Loucy (cell line): ENCODE measurements at regions not wholly inside any gene's neighbourhood (a gene's known extent, or its start where the extent isn't known, plus 50 kb on each side); places are given as distances from the start of the nearest gene placed in this dataset.

Source experiments
- H2AFZ ChIP-seq: fragments of 200-600 bp; sonication (generic); 2 replicates; pipeline ENCODE4 v1.6.0; 2016; ENCODE audit warnings: antibody characterized with exemption, mild to moderate bottlenecking, low read length, moderate library complexity
- H3F3A ChIP-seq: fragments of 200-600 bp; 2 replicates; pipeline ENCODE4 v1.6.0; 2016; ENCODE audit warnings: antibody characterized with exemption, low read depth, mild to moderate bottlenecking
- H3K27me3 ChIP-seq: fragments of 200-600 bp; sonication (generic); 2 replicates; pipeline ENCODE4 v1.6.1; 2014; ENCODE audit warnings: low read length, mild to moderate bottlenecking; ENCODE audit not compliant: insufficient read depth, poor library complexity, severe bottlenecking
- H3K36me3 ChIP-seq: fragments of 200-600 bp; sonication (generic); 2 replicates; pipeline ENCODE4 v1.6.1; 2016; ENCODE audit warnings: low read length; ENCODE audit not compliant: insufficient read depth
- H3K4me1 ChIP-seq: fragments of 200-600 bp; sonication (generic); 2 replicates; pipeline ENCODE4 v1.5.1; 2014; ENCODE audit warnings: low read length, mild to moderate bottlenecking; ENCODE audit not compliant: insufficient read depth, poor library complexity, severe bottlenecking
- H3K4me2 ChIP-seq: fragments of 200-600 bp; sonication (generic); 2 replicates; pipeline ENCODE4 v1.6.0; 2014; ENCODE audit warnings: antibody characterized with exemption, low read length, low read depth, mild to moderate bottlenecking; ENCODE audit not compliant: poor library complexity, severe bottlenecking
- H3K4me3 ChIP-seq: fragments of 200-600 bp; sonication (generic); 2 replicates; pipeline ENCODE4 v1.5.1; 2014; ENCODE audit warnings: low read length, mild to moderate bottlenecking, mixed read lengths; ENCODE audit not compliant: poor library complexity, severe bottlenecking
- H3K79me2 ChIP-seq: fragments of 200-600 bp; sonication (generic); 2 replicates; pipeline ENCODE4 v1.6.1; 2014; ENCODE audit warnings: low read length; ENCODE audit not compliant: insufficient read depth
- H3K9ac ChIP-seq: fragments of 200-600 bp; sonication (generic); 2 replicates; pipeline ENCODE4 v1.6.0; 2014; ENCODE audit warnings: mild to moderate bottlenecking, low read depth, low read length, moderate library complexity; ENCODE audit not compliant: poor library complexity, severe bottlenecking
- H3K9me2 ChIP-seq: fragments of 200-600 bp; sonication (generic); replicated peaks from 2 replicates; pipeline ENCODE4 v1.6.1; 2016; ENCODE audit warnings: low read depth, low read length, mixed read lengths
- H3K9me3 ChIP-seq: fragments of 200-600 bp; sonication (generic); 2 replicates; pipeline ENCODE4 v1.6.1; 2014; ENCODE audit warnings: mild to moderate bottlenecking, antibody characterized with exemption, low read length, low read depth; ENCODE audit not compliant: insufficient read depth
- H4K20me1 ChIP-seq: fragments of 200-600 bp; sonication (generic); 2 replicates; pipeline ENCODE4 v1.6.0; 2014; ENCODE audit warnings: antibody characterized with exemption, low read length, mild to moderate bottlenecking; ENCODE audit not compliant: insufficient read depth, poor library complexity, severe bottlenecking
- CTCF ChIP-seq: fragments of 200-600 bp; sonication (generic); conservative IDR thresholded peaks from 2 replicates; pipeline ENCODE4 v1.5.1; 2014; ENCODE audit warnings: mild to moderate bottlenecking, antibody characterized with exemption, low read length
- EZH2phosphoT487 ChIP-seq: fragments of 200-600 bp; IDR thresholded peaks from 2 replicates; pipeline ENCODE4 v1.6.1; 2018; ENCODE audit warnings: antibody characterized with exemption, mild to moderate bottlenecking, moderate library complexity, borderline replicate concordance

- no peak overlapping the region for H3K4me2 ChIP-seq
- no peaks in the 10 kb centered on the region for H3K79me2 ChIP-seq
- H3K4me1 ChIP-seq: no peaks in the 10 kb centered on the region
- H2AFZ ChIP-seq: no peak overlapping the region
- no peaks in the 10 kb centered on the region for H3K9me3 ChIP-seq
- no peaks in the 10 kb centered on the region for H3K9me2 ChIP-seq
- TF ChIP-seq EZH2phosphoT487 (no peak), CTCF (no peak)
- H3K4me3 ChIP-seq: no peak overlapping the region
- no peaks in the 10 kb centered on the region for H3K36me3 ChIP-seq
- H3F3A ChIP-seq: no peaks in the 10 kb centered on the region
- H4K20me1 ChIP-seq: no peaks in the 10 kb centered on the region
- H3K27me3 ChIP-seq: no peaks in the 10 kb centered on the region
- no peak overlapping the region for H3K9ac ChIP-seq
Measured at GRCh38 chr3:132265028-132265427, 52.2 kb upstream of the ACP3 start.

GRCh38 chr3:132265488-132265887 is 51.7 kb upstream of the ACP3 start:
- H3K4me3 ChIP-seq: no peak overlapping the region

GRCh38 chr3:132267391-132267993 is 49.7 kb upstream of the ACP3 start:
- H3K9me3 ChIP-seq: no peaks in the 10 kb centered on the region
- H3K27me3 ChIP-seq: no peaks in the 10 kb centered on the region

More at GRCh38 chr3:132265488-132265887, 51.7 kb upstream of the ACP3 start:
- Histone ChIP-seq H3K79me2 (no peaks in the 10 kb centered on the region), H3K9ac (no peak overlapping the region), H2AFZ (no peak overlapping the region), H3K9me2 (no peaks in the 10 kb centered on the region), H3K9me3 (no peaks in the 10 kb centered on the region), H4K20me1 (no peaks in the 10 kb centered on the region), H3K4me1 (no peaks in the 10 kb centered on the region), H3K36me3 (no peaks in the 10 kb centered on the region), H3K27me3 (no peaks in the 10 kb centered on the region), H3F3A (no peaks in the 10 kb centered on the region), H3K4me2 (no peak overlapping the region)
- no peak for TF ChIP-seq EZH2phosphoT487
- TF ChIP-seq CTCF: no peak

More at GRCh38 chr3:132267391-132267993, 49.7 kb upstream of the ACP3 start:
- no peaks in the 10 kb centered on the region for H4K20me1 ChIP-seq
- H3K9ac ChIP-seq: no peak overlapping the region
- no peak overlapping the region for H3K4me2 ChIP-seq
- no peaks in the 10 kb centered on the region for H3K79me2 ChIP-seq
- no peaks in the 10 kb centered on the region for H3K36me3 ChIP-seq
- no peaks in the 10 kb centered on the region for H3K4me1 ChIP-seq
- H3K9me2 ChIP-seq: no peaks in the 10 kb centered on the region
- H2AFZ ChIP-seq: no peak overlapping the region
- TF ChIP-seq CTCF (no peak), EZH2phosphoT487 (no peak)
- no peaks in the 10 kb centered on the region for H3F3A ChIP-seq
- H3K4me3 ChIP-seq: no peak overlapping the region
